NCI-H446 (cell line): ENCODE measurements at regions not wholly inside any gene's neighbourhood (a gene's known extent, or its start where the extent isn't known, plus 50 kb on each side); places are given as distances from the start of the nearest gene placed in this dataset.
A peak's percentile ranks its signal among the peaks of the same experiment; 100 is the strongest.
"Not testable (repeated sequence)": the region's sequence is repeated elsewhere in the genome, so short reads cannot be mapped to it uniquely, and the experiment has no call there.

ENCODE experiments used
- DNase-seq, 2 experiments: peaks; one replicate each; lab custom pipeline; 2025; lab: John Stamatoyannopoulos, UW

GRCh38 chr11:116698080-116698479 is 74.7 kb downstream of the BUD13 start:
- no peak for DNase-seq

GRCh38 chr11:116697639-116698038 is 75.1 kb downstream of the BUD13 start:
- DNase-seq, result no peak

DNA sequence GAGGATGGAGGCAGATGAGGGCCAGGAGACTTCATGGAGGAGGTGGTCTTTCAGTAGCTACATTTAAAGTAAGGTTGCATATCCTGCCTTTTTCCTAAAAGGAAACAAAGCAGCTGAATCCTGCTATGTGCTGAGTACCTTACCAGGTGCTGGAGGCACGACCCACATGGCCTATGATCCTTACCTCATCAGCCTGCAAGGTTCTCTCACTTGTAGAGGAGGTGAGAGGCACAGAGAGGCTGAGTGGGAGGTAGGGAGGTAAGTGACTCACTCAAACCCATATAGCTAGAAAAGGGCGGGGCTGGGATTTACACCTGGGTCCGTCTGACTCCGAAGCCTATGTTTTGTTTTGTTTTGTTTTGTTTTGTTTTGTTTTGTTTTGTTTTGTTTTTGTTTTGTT is 75.8 kb downstream of the BUD13 start:
- DNase-seq, result no peak

- no peak for DNase-seq
Observed at GRCh38 chr11:116696381-116696941, 76.3 kb downstream of the BUD13 start.

DNA sequence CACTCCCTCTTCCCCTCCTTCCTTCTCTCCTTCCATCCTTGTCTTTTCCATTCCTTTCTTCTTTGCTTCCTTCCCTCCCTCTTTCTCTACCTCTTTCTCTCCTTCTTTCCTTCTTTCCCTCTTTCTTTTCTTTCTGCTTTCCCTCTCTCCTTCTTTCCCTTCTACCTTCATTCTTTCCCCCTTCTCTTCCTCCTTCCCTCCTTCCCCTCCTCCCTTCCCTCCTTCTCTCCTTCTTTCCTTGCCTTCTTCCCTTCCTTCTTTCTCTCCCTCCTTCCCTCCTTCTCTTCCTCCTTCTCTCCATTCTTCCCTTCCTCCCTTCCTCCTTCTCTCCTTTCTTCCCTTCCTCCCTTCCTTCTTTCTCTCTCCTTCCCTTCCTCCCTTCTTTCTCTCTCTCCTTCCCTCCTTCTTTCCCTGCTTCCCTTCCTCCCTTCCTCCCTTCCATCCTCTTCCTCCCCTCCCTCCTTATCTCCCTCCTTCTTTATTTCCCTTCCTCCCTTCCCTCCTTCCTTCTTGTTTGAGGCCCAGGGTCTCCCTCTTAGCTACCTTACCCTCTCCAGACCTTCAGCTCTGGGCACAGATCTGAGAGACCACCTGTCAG is 77.0 kb downstream of the BUD13 start:
- DNase-seq, result no peak

DNA sequence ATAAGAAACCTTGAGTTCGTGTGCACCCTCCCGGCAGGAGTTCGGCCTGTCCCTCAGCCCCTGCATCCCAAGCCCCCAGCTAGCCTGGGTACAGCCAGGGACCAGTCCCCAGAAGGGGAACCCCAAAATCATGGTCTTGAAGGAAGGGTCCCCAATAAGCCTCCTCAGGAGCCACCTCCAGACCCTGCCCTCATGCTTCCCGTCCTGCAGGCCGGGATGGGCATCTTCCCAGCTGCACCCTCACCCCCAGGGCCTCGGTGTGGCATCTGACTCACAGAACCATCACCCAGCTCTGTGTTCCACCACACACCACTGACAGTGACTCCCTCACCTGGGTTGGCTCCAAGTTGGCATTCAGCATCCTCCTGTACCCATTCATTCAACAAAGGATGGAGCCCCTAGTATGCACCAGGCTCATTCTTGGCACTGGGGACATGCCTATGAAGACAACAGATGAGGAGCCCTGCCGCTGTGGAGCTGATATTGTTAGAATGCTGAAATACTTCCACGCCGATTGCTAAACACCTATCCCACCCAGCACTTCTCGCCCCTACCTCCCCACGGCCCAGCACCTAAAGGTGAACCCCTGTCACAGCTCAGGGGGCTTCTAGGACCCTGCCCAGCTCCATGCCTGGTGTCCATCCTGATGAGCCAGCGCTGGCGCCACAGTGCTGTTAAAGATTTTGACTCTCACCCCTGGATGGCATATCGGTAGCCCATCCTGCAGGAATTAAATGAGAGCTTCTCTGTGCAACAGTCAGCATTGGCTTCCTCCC is 77.8 kb downstream of the BUD13 start:
- DNase-seq, result no peak

GRCh38 chr11:116694349-116694725 is 78.5 kb downstream of the BUD13 start:
- DNase-seq, result no peak

- DNase-seq, result no peak
Observed at GRCh38 chr11:116693593-116694348, 79.0 kb downstream of the BUD13 start.

DNA sequence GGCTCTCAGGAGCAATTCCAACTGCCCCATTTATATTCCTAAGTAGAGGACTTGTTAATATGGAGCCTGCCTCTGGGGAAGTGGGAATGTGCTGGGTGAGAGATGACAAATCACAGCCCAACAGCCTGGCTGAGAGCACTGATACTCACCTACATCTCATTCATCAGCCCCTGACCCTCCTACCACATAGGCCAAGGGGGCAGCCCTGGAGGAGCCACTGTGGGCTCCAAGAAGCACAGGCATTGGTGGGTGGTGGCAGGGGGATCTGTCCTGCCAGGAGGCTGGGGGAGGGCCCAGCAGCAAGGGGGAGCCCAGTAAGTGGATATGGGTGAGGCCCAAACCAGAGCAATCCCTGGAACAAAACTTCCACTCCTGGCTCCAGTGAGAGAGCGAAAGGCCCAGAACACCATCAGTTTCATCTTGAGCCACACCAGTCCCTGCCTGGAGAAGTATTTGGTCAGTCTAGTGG is 79.7 kb downstream of the BUD13 start:
- DNase-seq, result no peak

GRCh38 chr11:116692318-116693101 is 80.3 kb downstream of the BUD13 start:
- no peak for DNase-seq

DNA sequence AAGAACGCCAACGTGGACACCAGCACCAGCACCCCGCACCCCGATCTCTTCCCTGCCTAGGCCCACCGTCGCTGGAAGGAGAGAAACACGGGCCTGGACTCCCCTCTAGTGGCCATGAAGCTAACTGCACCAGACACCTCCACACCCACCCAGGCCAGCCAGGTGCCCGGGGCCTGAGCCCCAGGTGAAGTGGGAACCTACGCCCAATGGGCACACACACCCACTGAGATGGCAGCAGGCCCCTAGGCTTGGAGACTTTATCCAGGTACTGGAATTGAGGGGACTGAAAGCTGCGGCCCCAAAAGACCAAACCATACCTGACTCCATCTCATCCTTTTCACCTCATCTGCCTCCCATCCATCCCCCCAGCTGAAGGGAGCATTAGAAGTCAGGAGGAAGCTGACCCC is 81.0 kb downstream of the BUD13 start:
- DNase-seq, result peak; percentile 44 to 64

DNA sequence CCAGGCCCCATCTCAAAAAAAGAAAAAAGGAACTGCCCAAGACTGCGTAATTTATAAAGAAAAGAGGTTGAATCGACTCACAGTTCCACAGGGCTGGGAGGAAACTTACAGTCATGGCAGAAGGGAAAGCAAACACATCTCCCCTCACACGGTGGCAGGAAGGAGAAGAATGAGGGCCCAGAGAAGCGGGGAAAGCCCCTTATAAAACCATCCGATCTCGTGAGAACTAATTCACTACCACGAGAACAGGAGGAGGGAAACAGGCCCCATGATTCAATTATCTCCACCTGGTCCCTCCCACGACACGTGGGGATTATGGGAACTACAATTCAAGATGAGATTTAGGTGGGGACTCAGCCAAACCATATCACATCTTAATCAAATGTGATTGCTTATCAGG is 82.2 kb downstream of the BUD13 start:
- DNase-seq, result no peak

DNA sequence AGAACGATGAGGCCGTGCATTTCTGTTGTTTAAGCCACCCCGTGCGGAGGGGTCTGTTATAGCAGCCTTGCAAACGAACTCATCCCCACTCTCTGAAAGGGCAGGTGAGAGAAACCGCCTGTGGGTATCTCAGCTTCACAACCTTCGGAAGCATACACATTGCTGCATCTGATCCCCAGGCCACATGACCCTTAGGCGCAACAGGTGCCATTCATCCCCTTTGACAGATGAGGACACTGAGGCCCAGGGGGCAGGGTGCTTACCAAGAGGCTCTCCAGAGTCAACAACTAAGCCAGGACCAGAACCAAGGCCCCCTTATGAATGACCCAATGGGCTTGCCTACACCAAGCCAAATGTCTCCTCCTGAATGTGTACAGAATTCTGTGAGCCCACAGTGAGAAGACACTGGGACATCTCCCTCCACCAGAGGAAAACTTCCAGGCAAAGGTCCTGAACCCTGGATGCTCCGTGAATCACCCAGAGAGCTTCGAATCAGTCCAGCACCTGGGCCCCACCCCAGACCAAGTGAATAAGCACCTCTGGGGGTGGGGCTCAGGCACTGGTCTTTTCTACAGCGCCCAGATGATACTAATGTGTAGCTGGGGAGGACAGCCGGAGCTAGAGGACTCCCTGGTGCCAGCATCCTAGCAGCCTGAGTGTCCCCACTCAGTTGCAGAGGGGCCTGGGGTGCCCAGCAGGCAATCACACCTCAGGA is 83.2 kb downstream of the BUD13 start:
- no peak for DNase-seq

DNA sequence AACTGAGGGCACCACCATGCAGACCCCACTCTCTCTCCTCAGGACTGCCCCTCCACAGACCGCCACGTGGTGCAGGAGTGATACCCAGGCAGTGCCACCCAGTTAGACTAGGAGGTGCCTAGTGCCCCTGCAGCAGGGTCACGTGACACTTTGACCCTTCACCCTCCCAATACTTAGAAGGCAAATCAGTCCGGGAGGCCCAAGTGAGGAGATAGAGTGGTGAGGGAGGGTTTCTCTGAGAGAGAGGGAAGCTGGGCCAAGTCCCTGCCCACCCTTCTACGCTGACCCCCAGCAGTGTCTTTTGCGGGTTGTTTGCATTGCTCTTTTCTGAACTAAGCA is 84.6 kb downstream of the BUD13 start:
- DNase-seq, result no peak

GRCh38 chr11:116687458-116688201 is 85.2 kb downstream of the BUD13 start:
- no peak for DNase-seq

GRCh38 chr11:116686866-116687265 is 85.9 kb downstream of the BUD13 start:
- DNase-seq, result no peak

DNA sequence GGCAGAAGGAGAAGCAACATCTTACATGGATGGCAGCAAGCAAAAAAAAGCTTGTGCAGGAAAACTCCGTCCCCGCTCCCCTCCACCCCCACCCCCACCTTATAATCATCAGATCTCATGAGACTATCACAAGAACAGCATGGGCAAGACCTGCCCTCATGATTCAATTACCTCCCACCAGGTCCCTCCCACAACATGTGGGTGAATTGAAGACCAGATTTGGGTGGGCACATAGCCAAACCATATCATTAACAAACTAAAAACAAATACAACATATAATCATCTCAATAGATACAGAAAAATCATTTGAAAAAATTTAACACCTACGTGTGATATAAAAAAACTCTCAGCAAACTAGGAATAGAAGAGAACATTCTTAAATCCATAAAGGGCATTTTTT is 88.8 kb downstream of the BUD13 start:
- DNase-seq, result no peak

GRCh38 chr11:116680349-116681125 is 92.2 kb downstream of the BUD13 start:
- DNase-seq, result no peak

DNA sequence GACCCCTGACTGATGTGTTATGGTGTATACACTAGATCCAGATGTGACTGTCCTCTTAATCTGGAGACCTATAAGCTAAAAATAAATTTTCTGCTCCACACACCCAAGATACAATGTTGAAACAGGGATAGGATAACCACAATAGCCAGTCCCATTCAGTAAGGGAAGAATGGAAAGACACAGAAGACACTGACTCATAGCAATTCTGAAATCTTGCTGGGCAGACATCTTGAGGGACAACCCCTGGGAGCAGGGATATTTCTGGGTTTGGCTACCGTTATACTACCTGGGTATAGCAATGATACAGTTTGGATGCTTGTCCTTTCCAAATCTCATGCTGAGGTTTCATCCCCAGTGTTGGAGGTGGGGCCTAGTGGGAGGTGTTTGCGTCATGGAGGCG is 93.9 kb downstream of the BUD13 start:
- DNase-seq, result no peak

GRCh38 chr11:116667318-116667717 is 105.5 kb downstream of the BUD13 start:
- DNase-seq, result not testable (repeated sequence)
